ENCODE measurements at regions not wholly inside any gene's neighbourhood (a gene's known extent, or its start where the extent isn't known, plus 50 kb on each side); places are given as distances from the start of the nearest gene placed in this dataset.

DNA sequence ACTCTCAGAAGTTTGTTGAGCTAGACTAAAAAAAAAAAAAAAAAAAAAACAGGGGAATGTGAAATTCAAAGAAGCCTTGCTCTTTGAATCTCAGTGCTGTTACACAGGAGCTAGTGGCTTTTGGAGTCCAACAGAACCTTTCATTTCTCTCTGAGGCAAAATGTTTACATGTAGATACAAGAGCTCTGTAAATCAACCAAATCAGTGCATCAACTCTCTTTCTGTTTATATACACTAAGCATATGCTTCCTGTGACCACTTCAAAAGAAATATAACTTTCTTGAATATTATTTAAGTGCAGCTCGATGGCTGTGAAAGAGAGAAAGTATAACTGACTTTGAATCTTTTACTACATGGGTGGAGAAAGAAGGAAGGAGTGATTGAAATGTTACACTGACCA, 115.3 kb upstream of the ITGA1 start:
- TF ChIP-seq, protein P1, sequence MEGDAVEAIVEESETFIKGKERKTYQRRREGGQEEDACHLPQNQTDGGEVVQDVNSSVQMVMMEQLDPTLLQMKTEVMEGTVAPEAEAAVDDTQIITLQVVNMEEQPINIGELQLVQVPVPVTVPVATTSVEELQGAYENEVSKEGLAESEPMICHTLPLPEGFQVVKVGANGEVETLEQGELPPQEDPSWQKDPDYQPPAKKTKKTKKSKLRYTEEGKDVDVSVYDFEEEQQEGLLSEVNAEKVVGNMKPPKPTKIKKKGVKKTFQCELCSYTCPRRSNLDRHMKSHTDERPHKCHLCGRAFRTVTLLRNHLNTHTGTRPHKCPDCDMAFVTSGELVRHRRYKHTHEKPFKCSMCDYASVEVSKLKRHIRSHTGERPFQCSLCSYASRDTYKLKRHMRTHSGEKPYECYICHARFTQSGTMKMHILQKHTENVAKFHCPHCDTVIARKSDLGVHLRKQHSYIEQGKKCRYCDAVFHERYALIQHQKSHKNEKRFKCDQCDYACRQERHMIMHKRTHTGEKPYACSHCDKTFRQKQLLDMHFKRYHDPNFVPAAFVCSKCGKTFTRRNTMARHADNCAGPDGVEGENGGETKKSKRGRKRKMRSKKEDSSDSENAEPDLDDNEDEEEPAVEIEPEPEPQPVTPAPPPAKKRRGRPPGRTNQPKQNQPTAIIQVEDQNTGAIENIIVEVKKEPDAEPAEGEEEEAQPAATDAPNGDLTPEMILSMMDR (IDR thresholded peaks at IDR 0.05; ENCODE audit: low read depth, low read length, poor library complexity, severe bottlenecking): no peak
- no peak for TF ChIP-seq EZH2phosphoT487 (IDR thresholded peaks at IDR 0.05; ENCODE audit: borderline replicate concordance, low read length)
- Histone ChIP-seq H3K27ac (ENCODE audit: low read depth, low read length) (no peak overlapping the region), H3K36me3 (ENCODE audit: control insufficient read depth, low read length) (no peaks in the 10 kb centered on the region), H3K9me3 (ENCODE audit: control insufficient read depth, insufficient read depth, low read length) (no peaks in the 10 kb centered on the region), H4K20me1 (ENCODE audit: control insufficient read depth, insufficient read depth, low read depth, low read length) (no peaks in the 10 kb centered on the region), H3K4me1 (ENCODE audit: control insufficient read depth, low read length) (no peaks in the 10 kb centered on the region), H3K4me3 (ENCODE audit: low read length) (no peak overlapping the region), H3K4me2 (ENCODE audit: low read length) (no peak overlapping the region), H3K27me3 (ENCODE audit: control insufficient read depth, low read length) (no peaks in the 10 kb centered on the region), H3K9me2 (replicated peaks; ENCODE audit: control insufficient read depth, low read length) (no peaks in the 10 kb centered on the region), H3F3A (ENCODE audit: control insufficient read depth, insufficient read depth) (no peaks in the 10 kb centered on the region), H3K79me2 (ENCODE audit: control insufficient read depth, low read length) (no peaks in the 10 kb centered on the region)

- no peaks in the 10 kb centered on the region for H4K20me1 ChIP-seq (ENCODE audit: control insufficient read depth, insufficient read depth, low read depth, low read length)
- H3K27ac ChIP-seq (ENCODE audit: low read depth, low read length): no peak overlapping the region
- H3K27me3 ChIP-seq (ENCODE audit: control insufficient read depth, low read length): no peaks in the 10 kb centered on the region
- no peaks in the 10 kb centered on the region for H3F3A ChIP-seq (ENCODE audit: control insufficient read depth, insufficient read depth)
- no peaks in the 10 kb centered on the region for H3K36me3 ChIP-seq (ENCODE audit: control insufficient read depth, low read length)
- TF ChIP-seq, protein P1 (IDR thresholded peaks at IDR 0.05; ENCODE audit: low read depth, low read length, poor library complexity, severe bottlenecking): no peak
- no peak for TF ChIP-seq EZH2phosphoT487 (IDR thresholded peaks at IDR 0.05; ENCODE audit: borderline replicate concordance, low read length)
- no peak overlapping the region for H3K4me3 ChIP-seq (ENCODE audit: low read length)
- H3K4me2 ChIP-seq (ENCODE audit: low read length): no peak overlapping the region
- H3K4me1 ChIP-seq (ENCODE audit: control insufficient read depth, low read length): no peaks in the 10 kb centered on the region
- no peaks in the 10 kb centered on the region for H3K9me2 ChIP-seq (replicated peaks; ENCODE audit: control insufficient read depth, low read length)
- H3K9me3 ChIP-seq (ENCODE audit: control insufficient read depth, insufficient read depth, low read length): no peaks in the 10 kb centered on the region
- no peaks in the 10 kb centered on the region for H3K79me2 ChIP-seq (ENCODE audit: control insufficient read depth, low read length)
These were observed 114.2 kb upstream of the ITGA1 start for GRCh38 chr5:52673495-52673894.

GRCh38 chr5:52674815-52675545, 112.7 kb upstream of the ITGA1 start:
- Histone ChIP-seq H3K36me3 (ENCODE audit: control insufficient read depth, low read length) (no peaks in the 10 kb centered on the region), H3K9me3 (ENCODE audit: control insufficient read depth, insufficient read depth, low read length) (no peaks in the 10 kb centered on the region), H3K27me3 (ENCODE audit: control insufficient read depth, low read length) (no peaks in the 10 kb centered on the region), H3K4me1 (ENCODE audit: control insufficient read depth, low read length) (no peaks in the 10 kb centered on the region), H3K27ac (ENCODE audit: low read depth, low read length) (no peak overlapping the region), H3F3A (ENCODE audit: control insufficient read depth, insufficient read depth) (no peaks in the 10 kb centered on the region), H3K79me2 (ENCODE audit: control insufficient read depth, low read length) (no peaks in the 10 kb centered on the region), H4K20me1 (ENCODE audit: control insufficient read depth, insufficient read depth, low read depth, low read length) (no peaks in the 10 kb centered on the region), H3K4me2 (ENCODE audit: low read length) (no peak overlapping the region), H3K9me2 (replicated peaks; ENCODE audit: control insufficient read depth, low read length) (no peaks in the 10 kb centered on the region), H3K4me3 (ENCODE audit: low read length) (no peak overlapping the region)
- no peak for TF ChIP-seq EZH2phosphoT487 (IDR thresholded peaks at IDR 0.05; ENCODE audit: borderline replicate concordance, low read length)
- TF ChIP-seq, protein P1 (IDR thresholded peaks at IDR 0.05; ENCODE audit: low read depth, low read length, poor library complexity, severe bottlenecking): no peak

Data from DOHH2 (cell line).